Mesendoderm (in vitro differentiated cells): ENCODE measurements at regions not wholly inside any gene's neighbourhood (a gene's known extent, or its start where the extent isn't known, plus 50 kb on each side); places are given as distances from the start of the nearest gene placed in this dataset.
A peak's percentile ranks its signal among the peaks of the same experiment; 100 is the strongest.

Experiments
- DNase-seq: peaks from one replicate; pipeline ENCODE4 v3.0.0; 2013
- H2AK5ac ChIP-seq: 2 replicates; pipeline ENCODE4 v1.6.1; 2013; ENCODE audit warnings: low read length, inconsistent platforms
- H2BK120ac ChIP-seq: 2 replicates; pipeline ENCODE4 v1.6.1; 2013; ENCODE audit warnings: low read depth, mild to moderate bottlenecking, low read length, moderate library complexity, mixed read lengths
- H2BK15ac ChIP-seq: replicated peaks from 2 replicates; pipeline ENCODE4 v1.6.1; 2013; ENCODE audit warnings: low read depth, mild to moderate bottlenecking, moderate library complexity
- H2BK5ac ChIP-seq: 2 replicates; pipeline ENCODE4 v1.6.1; 2013; ENCODE audit warnings: low read length, inconsistent platforms
- H3K18ac ChIP-seq: 2 replicates; pipeline ENCODE4 v1.6.1; 2013; ENCODE audit warnings: mild to moderate bottlenecking, low read length, mixed read lengths
- H3K23ac ChIP-seq: one replicate; pipeline ENCODE4 v1.6.1; 2013; ENCODE audit warnings: low read length
- H3K27ac ChIP-seq: 2 replicates; pipeline ENCODE4 v1.5.1; 2013; ENCODE audit warnings: low read depth, mild to moderate bottlenecking, inconsistent platforms, low read length, moderate library complexity
- H3K27me3 ChIP-seq: 2 replicates; pipeline ENCODE4 v1.6.1; 2013; ENCODE audit warnings: low read length, control low read depth, mild to moderate bottlenecking, inconsistent platforms; ENCODE audit not compliant: insufficient read depth, poor library complexity
- H3K36me3 ChIP-seq: 2 replicates; pipeline ENCODE4 v1.6.1; 2013; ENCODE audit warnings: low read length, inconsistent platforms; ENCODE audit not compliant: control insufficient read depth, insufficient read depth
- H3K4ac ChIP-seq: one replicate; pipeline ENCODE4 v1.6.1; 2013; ENCODE audit warnings: low read depth, mild to moderate bottlenecking, low read length, moderate library complexity
- H3K4me1 ChIP-seq: 2 replicates; pipeline ENCODE4 v1.6.1; 2013; ENCODE audit warnings: low read depth, low read length, inconsistent platforms; ENCODE audit not compliant: control insufficient read depth
- H3K4me2 ChIP-seq: 2 replicates; pipeline ENCODE4 v1.6.1; 2013; ENCODE audit warnings: low read length
- H3K4me3 ChIP-seq: 2 replicates; pipeline ENCODE4 v1.5.1; 2013; ENCODE audit warnings: mild to moderate bottlenecking, low read length
- H3K56ac ChIP-seq: one replicate; pipeline ENCODE4 v1.6.1; 2013; ENCODE audit warnings: low read length
- H3K79me1 ChIP-seq: 2 replicates; pipeline ENCODE4 v1.6.1; 2013; ENCODE audit warnings: low read length, inconsistent platforms
- H3K79me2 ChIP-seq: 2 replicates; pipeline ENCODE4 v1.6.1; 2013; ENCODE audit warnings: mild to moderate bottlenecking, low read length; ENCODE audit not compliant: control insufficient read depth, insufficient read depth
- H3K9ac ChIP-seq: 2 replicates; pipeline ENCODE4 v1.6.1; 2013; ENCODE audit warnings: low read length, inconsistent platforms
- H4K5ac ChIP-seq: one replicate; pipeline ENCODE4 v1.6.1; 2013; ENCODE audit warnings: low read length
- H4K8ac ChIP-seq: one replicate; pipeline ENCODE4 v1.6.1; 2013; ENCODE audit warnings: low read depth, mild to moderate bottlenecking, control low read depth, low read length, moderate library complexity
- WGBS: extraction: QIAGEN DNeasy Blood & Tissue Kit; methylation state at CpG from one replicate; pipeline ENCODE4 v1.1.7; 2013; ENCODE audit warnings: low lambda C conversion rate, missing lambda C conversion rate; ENCODE audit not compliant: insufficient coverage; ENCODE audit errors: extremely low coverage; 5-methylcytosine and 5-hydroxymethylcytosine counted together

DNA sequence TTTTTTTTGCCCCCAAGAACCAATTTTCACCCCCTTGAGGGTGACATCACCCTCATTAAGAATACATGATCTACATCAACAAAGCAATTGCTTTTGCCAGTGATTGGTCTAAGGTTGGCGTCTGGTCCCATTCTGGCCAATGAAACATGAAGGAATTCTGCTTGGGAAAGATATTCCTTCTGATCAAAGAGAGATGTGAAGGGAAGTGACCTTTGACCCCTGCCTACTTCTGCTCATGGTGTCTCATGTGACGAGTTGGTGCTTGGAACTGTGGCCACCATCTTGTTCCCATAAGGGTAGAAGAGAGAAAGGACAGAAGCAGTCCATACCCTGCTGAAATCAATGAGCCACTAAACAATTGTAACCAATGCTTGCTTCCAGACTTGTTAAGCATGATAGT, 85.1 kb downstream of the LBH start:
- Histone ChIP-seq H3K4ac (no peak overlapping the region), H3K36me3 (no peaks in the 10 kb centered on the region), H3K27me3 (no peaks in the 10 kb centered on the region), H2BK15ac (no peak overlapping the region), H3K18ac (no peak overlapping the region), H3K4me2 (no peak overlapping the region), H3K79me2 (no peaks in the 10 kb centered on the region), H4K5ac (no peak overlapping the region), H4K8ac (no peak overlapping the region), H2AK5ac (no peak overlapping the region), H3K27ac (no peak overlapping the region), H3K23ac (no peak overlapping the region), H3K4me1 (no peaks in the 10 kb centered on the region), H3K4me3 (no peak overlapping the region), H3K79me1 (no peaks in the 10 kb centered on the region), H3K9ac (no peak overlapping the region), H3K56ac (no peak overlapping the region), H2BK120ac (no peak overlapping the region), H2BK5ac (no peak overlapping the region)
- no CpG with 5 or more reads among the region's 2 CpGs for WGBS
- DNase-seq, result no peak

DNA sequence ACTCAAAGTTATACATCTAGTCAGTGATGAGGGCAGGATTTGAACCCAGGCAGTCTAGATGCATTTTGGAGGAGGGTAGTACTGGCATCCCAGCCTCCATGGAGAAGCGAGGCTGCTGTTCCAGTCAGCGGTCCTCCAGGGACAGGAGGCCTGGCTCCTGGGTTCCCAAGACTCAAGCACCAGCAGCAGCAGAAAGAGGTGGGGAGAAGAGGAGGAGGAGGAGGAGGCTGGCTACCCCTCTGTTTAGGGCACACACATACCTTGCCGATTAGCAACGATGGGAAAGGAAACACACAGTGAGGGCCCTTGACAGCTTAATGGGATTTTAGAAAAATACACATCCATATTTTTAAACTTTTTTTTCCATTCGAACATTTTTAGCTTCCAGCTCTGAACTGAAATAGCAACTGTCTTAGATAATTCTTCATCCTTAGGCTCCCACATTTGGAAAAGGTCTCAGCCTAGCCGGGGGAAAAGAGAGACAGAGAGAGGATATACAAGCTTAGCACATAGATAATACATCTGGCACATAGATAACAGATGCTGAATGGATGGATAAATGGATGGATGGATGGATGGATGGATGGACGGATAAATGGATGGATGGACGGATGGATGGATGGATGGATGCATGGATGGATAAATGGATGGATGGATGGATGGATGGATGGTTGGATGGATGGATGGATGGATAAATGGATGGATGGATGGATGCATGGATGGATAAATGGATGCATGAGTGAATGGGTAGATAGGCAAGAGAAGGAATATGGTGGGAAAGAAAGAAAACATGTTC, 87.9 kb downstream of the LBH start:
- no peaks in the 10 kb centered on the region for H3K79me2 ChIP-seq
- H3K36me3 ChIP-seq, result no peaks in the 10 kb centered on the region
- H3K4me2 ChIP-seq, result no peak overlapping the region
- no peaks in the 10 kb centered on the region for H3K4me1 ChIP-seq
- H3K18ac ChIP-seq, result no peak overlapping the region
- H3K27ac ChIP-seq, result no peak overlapping the region
- no peak overlapping the region for H2BK15ac ChIP-seq
- no peaks in the 10 kb centered on the region for H3K27me3 ChIP-seq
- H2BK120ac ChIP-seq, result no peak overlapping the region
- no peak overlapping the region for H3K4ac ChIP-seq
- no peaks in the 10 kb centered on the region for H3K79me1 ChIP-seq
- no peak overlapping the region for H3K4me3 ChIP-seq
- no peak overlapping the region for H3K56ac ChIP-seq
- no peak for DNase-seq
- H4K8ac ChIP-seq, result no peak overlapping the region
- H4K5ac ChIP-seq, result no peak overlapping the region
- no peak overlapping the region for H2AK5ac ChIP-seq
- WGBS, result no CpG with 5 or more reads among the region's 8 CpGs
- H3K9ac ChIP-seq, result no peak overlapping the region
- H3K23ac ChIP-seq, result no peak overlapping the region
- no peak overlapping the region for H2BK5ac ChIP-seq

DNA sequence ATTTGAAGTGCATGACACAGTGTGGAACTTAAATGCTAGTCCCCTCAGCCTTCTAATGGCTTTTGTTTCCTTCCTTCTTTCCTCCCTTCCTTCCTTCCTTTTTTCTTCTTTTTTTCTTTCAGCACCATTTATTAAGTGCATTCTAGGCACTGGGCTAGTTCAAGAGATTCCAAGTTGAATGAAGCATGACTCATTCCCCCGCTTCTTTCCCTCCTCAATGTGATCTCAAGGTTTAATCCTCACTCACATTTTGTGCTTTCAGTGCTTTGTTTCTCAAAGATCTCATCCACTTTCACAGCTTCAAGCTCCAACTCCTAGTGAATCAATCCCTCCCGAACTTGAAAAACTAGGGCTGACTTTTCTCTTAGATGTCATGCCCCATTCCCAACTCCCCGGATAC, 90.1 kb downstream of the LBH start:
- Histone ChIP-seq H2BK15ac (no peak overlapping the region), H3K9ac (no peak overlapping the region), H3K4me1 (no peaks in the 10 kb centered on the region), H3K4me2 (no peak overlapping the region), H3K4me3 (no peak overlapping the region), H4K8ac (no peak overlapping the region), H2BK5ac (no peak overlapping the region), H3K56ac (no peak overlapping the region), H3K36me3 (no peaks in the 10 kb centered on the region), H3K79me1 (no peaks in the 10 kb centered on the region), H3K27me3 (no peaks in the 10 kb centered on the region), H2AK5ac (peak overlapping the region; percentile 31), H3K23ac (no peak overlapping the region), H2BK120ac (no peak overlapping the region), H3K18ac (no peak overlapping the region), H3K27ac (no peak overlapping the region), H3K4ac (no peak overlapping the region), H3K79me2 (no peaks in the 10 kb centered on the region), H4K5ac (no peak overlapping the region)
- WGBS, result no CpG with 5 or more reads among the region's 3 CpGs
- DNase-seq, result no peak

DNA sequence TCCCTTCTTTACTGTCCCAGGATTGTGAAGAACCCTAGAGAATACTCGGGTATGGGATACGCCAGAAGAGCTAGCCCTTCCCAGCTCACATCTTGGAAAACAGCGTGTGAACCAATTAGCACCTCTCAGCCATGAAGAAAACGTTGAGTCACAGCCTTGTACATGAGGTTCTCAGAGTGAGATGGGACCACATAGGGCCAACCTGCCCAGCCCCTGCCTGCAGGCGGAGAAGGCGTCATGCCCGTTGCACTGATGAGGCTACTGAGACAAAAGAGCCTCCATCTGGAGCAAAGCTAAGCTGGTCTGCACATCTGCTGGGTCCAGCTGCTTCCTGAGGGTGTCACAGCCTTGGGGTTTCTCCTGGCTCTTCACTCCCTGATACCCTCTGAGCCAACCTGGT, 92.2 kb downstream of the LBH start:
- Histone ChIP-seq H3K4me3 (no peak overlapping the region), H3K56ac (no peak overlapping the region), H3K9ac (no peak overlapping the region), H3K27me3 (no peaks in the 10 kb centered on the region), H3K27ac (no peak overlapping the region), H2BK5ac (no peak overlapping the region), H2BK15ac (no peak overlapping the region), H3K79me1 (no peaks in the 10 kb centered on the region), H2AK5ac (no peak overlapping the region), H3K4ac (no peak overlapping the region), H3K4me2 (no peak overlapping the region), H4K5ac (no peak overlapping the region), H3K36me3 (no peaks in the 10 kb centered on the region), H3K23ac (no peak overlapping the region), H3K4me1 (no peaks in the 10 kb centered on the region), H4K8ac (no peak overlapping the region), H3K79me2 (no peaks in the 10 kb centered on the region), H3K18ac (no peak overlapping the region), H2BK120ac (no peak overlapping the region)
- no peak for DNase-seq
- no CpG with 5 or more reads among the region's 7 CpGs for WGBS

GRCh38 chr2:30324245-30324908, 93.0 kb downstream of the LBH start:
- H3K9ac ChIP-seq, result no peak overlapping the region
- H3K4me2 ChIP-seq, result no peak overlapping the region
- H3K36me3 ChIP-seq, result no peaks in the 10 kb centered on the region
- H3K4me3 ChIP-seq, result no peak overlapping the region
- H3K79me2 ChIP-seq, result no peaks in the 10 kb centered on the region
- no CpG with 5 or more reads among the region's 4 CpGs for WGBS
- H3K79me1 ChIP-seq, result no peaks in the 10 kb centered on the region
- no peak overlapping the region for H2BK120ac ChIP-seq
- H2BK5ac ChIP-seq, result no peak overlapping the region
- H3K4ac ChIP-seq, result no peak overlapping the region
- no peak overlapping the region for H3K56ac ChIP-seq
- no peak overlapping the region for H3K18ac ChIP-seq
- H3K23ac ChIP-seq, result no peak overlapping the region
- H4K5ac ChIP-seq, result no peak overlapping the region
- H3K4me1 ChIP-seq, result no peaks in the 10 kb centered on the region
- no peak overlapping the region for H3K27ac ChIP-seq
- no peak overlapping the region for H2AK5ac ChIP-seq
- no peaks in the 10 kb centered on the region for H3K27me3 ChIP-seq
- no peak for DNase-seq
- H4K8ac ChIP-seq, result no peak overlapping the region
- no peak overlapping the region for H2BK15ac ChIP-seq
